Astrocyte (in vitro differentiated cells and primary cell): ENCODE measurements at regions not wholly inside any gene's neighbourhood (a gene's known extent, or its start where the extent isn't known, plus 50 kb on each side); places are given as distances from the start of the nearest gene placed in this dataset.
A peak's percentile ranks its signal among the peaks of the same experiment; 100 is the strongest.

ENCODE experiments used
- DNase-seq: peaks from one replicate; pipeline ENCODE4 v3.0.0-alpha.2; 2010; ENCODE audit warnings: low read depth
- FAIRE-seq: peaks from 2 replicates; lab custom pipeline; 2011; peaks lifted over from hg19 to GRCh38; lab: Jason Lieb, UNC
- H2AFZ ChIP-seq: 2 replicates; pipeline ENCODE4 v1.6.0; 2012; ENCODE audit warnings: low read depth, low read length, inconsistent platforms
- H3K27ac ChIP-seq: 2 replicates; pipeline ENCODE4 v1.5.1; 2011; ENCODE audit warnings: low read depth, low read length, inconsistent platforms
- H3K27me3 ChIP-seq: 2 replicates; pipeline ENCODE4 v1.6.0; 2011; ENCODE audit warnings: low read length, inconsistent platforms; ENCODE audit not compliant: insufficient read depth
- H3K36me3 ChIP-seq: 2 replicates; pipeline ENCODE4 v1.5.1; 2011; ENCODE audit warnings: low read length, inconsistent platforms; ENCODE audit not compliant: insufficient read depth
- H3K4me1 ChIP-seq: 2 replicates; pipeline ENCODE4 v1.5.1; 2011; ENCODE audit warnings: low read length, inconsistent platforms; ENCODE audit not compliant: insufficient read depth
- H3K4me2 ChIP-seq: 2 replicates; pipeline ENCODE4 v1.6.0; 2012; ENCODE audit warnings: low read length, inconsistent platforms
- H3K4me3 ChIP-seq: 2 replicates; pipeline ENCODE4 v1.5.1; 2011; ENCODE audit warnings: low read depth, mild to moderate bottlenecking, low read length, inconsistent platforms; ENCODE audit not compliant: insufficient read depth
- H3K79me2 ChIP-seq: 2 replicates; pipeline ENCODE4 v1.6.0; 2012; ENCODE audit warnings: mild to moderate bottlenecking, low read length, inconsistent platforms; ENCODE audit not compliant: insufficient read depth
- H3K9ac ChIP-seq: 2 replicates; pipeline ENCODE4 v1.6.0; 2012; ENCODE audit warnings: mild to moderate bottlenecking, low read length, inconsistent platforms
- H3K9me3 ChIP-seq: 2 replicates; pipeline ENCODE4 v1.5.1; 2012; ENCODE audit warnings: low read depth, mild to moderate bottlenecking, low read length, inconsistent platforms; ENCODE audit not compliant: insufficient read depth
- H4K20me1 ChIP-seq: 2 replicates; pipeline ENCODE4 v1.6.0; 2012; ENCODE audit warnings: low read length, inconsistent platforms; ENCODE audit not compliant: insufficient read depth
- H3K27ac Mint-ChIP-seq: one replicate; pipeline ENCODE4 v1.8.0; 2021; ENCODE audit warnings: mild to moderate bottlenecking, mixed read lengths; ENCODE audit not compliant: unreplicated experiment
- H3K27me3 Mint-ChIP-seq: one replicate; pipeline ENCODE4 v1.8.0; 2021; ENCODE audit warnings: low read depth, mixed read lengths; ENCODE audit not compliant: unreplicated experiment
- H3K36me3 Mint-ChIP-seq: one replicate; pipeline ENCODE4 v1.8.0; 2021; ENCODE audit warnings: low read depth, mixed read lengths; ENCODE audit not compliant: unreplicated experiment
- H3K4me1 Mint-ChIP-seq: one replicate; pipeline ENCODE4 v1.8.0; 2021; ENCODE audit warnings: low read depth, mixed read lengths; ENCODE audit not compliant: unreplicated experiment
- H3K4me3 Mint-ChIP-seq: one replicate; pipeline ENCODE4 v1.8.0; 2021; ENCODE audit warnings: mild to moderate bottlenecking, moderate library complexity, mixed read lengths; ENCODE audit not compliant: unreplicated experiment
- H3K9me3 Mint-ChIP-seq: one replicate; pipeline ENCODE4 v1.8.0; 2021; ENCODE audit warnings: mild to moderate bottlenecking, mixed read lengths; ENCODE audit not compliant: unreplicated experiment
- CTCF ChIP-seq: IDR thresholded peaks from 2 replicates; pipeline ENCODE4 v1.5.1; 2011; ENCODE audit warnings: low read depth, mild to moderate bottlenecking, inconsistent platforms, low read length, moderate library complexity; ENCODE audit not compliant: insufficient read depth
- EZH2 ChIP-seq: IDR thresholded peaks from 2 replicates; pipeline ENCODE4 v1.6.1; 2012; ENCODE audit warnings: mild to moderate bottlenecking, low read length, inconsistent platforms; ENCODE audit not compliant: insufficient read depth

GRCh38 chr6:68559716-68560115 is 75.4 kb upstream of the ADGRB3 start:
- H3K4me3 Mint-ChIP-seq: no peak overlapping the region
- no peak for FAIRE-seq

GRCh38 chr6:68559070-68559469 is 76.0 kb upstream of the ADGRB3 start:
- TF ChIP-seq EZH2 (no peak), CTCF (no peak)
- Histone ChIP-seq H3K9me3 (no peaks in the 10 kb centered on the region), H4K20me1 (no peaks in the 10 kb centered on the region), H3K9ac (no peak overlapping the region), H3K27ac (no peak overlapping the region), H3K36me3 (no peaks in the 10 kb centered on the region), H2AFZ (no peak overlapping the region), H3K4me1 (no peaks in the 10 kb centered on the region), H3K27me3 (no peaks in the 10 kb centered on the region), H3K79me2 (no peaks in the 10 kb centered on the region), H3K4me2 (no peak overlapping the region), H3K4me3 (no peak overlapping the region)
- peak overlapping the region; percentile 88 for H3K27ac Mint-ChIP-seq
- no peak for DNase-seq
- peaks cover 7% of the 10 kb centered on the region for H3K4me1 Mint-ChIP-seq
- H3K9me3 Mint-ChIP-seq: no peaks in the 10 kb centered on the region
- H3K36me3 Mint-ChIP-seq: no peaks in the 10 kb centered on the region
- no peaks in the 10 kb centered on the region for H3K27me3 Mint-ChIP-seq
- H3K4me3 Mint-ChIP-seq: no peak overlapping the region
- no peak for FAIRE-seq

More at GRCh38 chr6:68559716-68560115, 75.4 kb upstream of the ADGRB3 start:
- Histone ChIP-seq H3K4me3 (no peak overlapping the region), H3K27me3 (no peaks in the 10 kb centered on the region), H2AFZ (no peak overlapping the region), H3K9ac (no peak overlapping the region), H3K36me3 (no peaks in the 10 kb centered on the region), H3K4me2 (peak overlapping the region; percentile 40), H4K20me1 (no peaks in the 10 kb centered on the region), H3K27ac (no peak overlapping the region), H3K79me2 (no peaks in the 10 kb centered on the region), H3K4me1 (no peaks in the 10 kb centered on the region), H3K9me3 (no peaks in the 10 kb centered on the region)
- H3K4me1 Mint-ChIP-seq: peaks cover 7% of the 10 kb centered on the region
- no peaks in the 10 kb centered on the region for H3K36me3 Mint-ChIP-seq
- H3K9me3 Mint-ChIP-seq: no peaks in the 10 kb centered on the region
- TF ChIP-seq EZH2 (no peak), CTCF (no peak)
- H3K27ac Mint-ChIP-seq: peak overlapping the region; percentile 88
- DNase-seq: peak; percentile 8
- no peaks in the 10 kb centered on the region for H3K27me3 Mint-ChIP-seq

- no peaks in the 10 kb centered on the region for H3K27me3 Mint-ChIP-seq
- no peak for FAIRE-seq
- TF ChIP-seq EZH2 (no peak), CTCF (no peak)
- H3K9ac ChIP-seq: no peak overlapping the region
- H3K4me3 Mint-ChIP-seq: no peak overlapping the region
- H3K36me3 Mint-ChIP-seq: no peaks in the 10 kb centered on the region
- H3K4me2 ChIP-seq: no peak overlapping the region
- no peak overlapping the region for H3K4me3 ChIP-seq
- no peak overlapping the region for H3K27ac Mint-ChIP-seq
- H3K36me3 ChIP-seq: no peaks in the 10 kb centered on the region
- H3K27ac ChIP-seq: no peak overlapping the region
- H3K79me2 ChIP-seq: no peaks in the 10 kb centered on the region
- no peak for DNase-seq
- H3K9me3 Mint-ChIP-seq: peaks cover 4% of the 10 kb centered on the region
- no peaks in the 10 kb centered on the region for H4K20me1 ChIP-seq
- no peaks in the 10 kb centered on the region for H3K27me3 ChIP-seq
- no peaks in the 10 kb centered on the region for H3K9me3 ChIP-seq
- H3K4me1 ChIP-seq: no peaks in the 10 kb centered on the region
- no peak overlapping the region for H2AFZ ChIP-seq
- H3K4me1 Mint-ChIP-seq: no peaks in the 10 kb centered on the region
These were observed 88.5 kb upstream of the ADGRB3 start for GRCh38 chr6:68546620-68547019.
